SHP77 treated with DMSO at 0.1 percent for 48 hours (cell line): ENCODE measurements at regions not wholly inside any gene's neighbourhood (a gene's known extent, or its start where the extent isn't known, plus 50 kb on each side); places are given as distances from the start of the nearest gene placed in this dataset.

Experiments
- DNase-seq: peaks from one replicate; lab custom pipeline; 2025; lab: John Stamatoyannopoulos, UW

DNA sequence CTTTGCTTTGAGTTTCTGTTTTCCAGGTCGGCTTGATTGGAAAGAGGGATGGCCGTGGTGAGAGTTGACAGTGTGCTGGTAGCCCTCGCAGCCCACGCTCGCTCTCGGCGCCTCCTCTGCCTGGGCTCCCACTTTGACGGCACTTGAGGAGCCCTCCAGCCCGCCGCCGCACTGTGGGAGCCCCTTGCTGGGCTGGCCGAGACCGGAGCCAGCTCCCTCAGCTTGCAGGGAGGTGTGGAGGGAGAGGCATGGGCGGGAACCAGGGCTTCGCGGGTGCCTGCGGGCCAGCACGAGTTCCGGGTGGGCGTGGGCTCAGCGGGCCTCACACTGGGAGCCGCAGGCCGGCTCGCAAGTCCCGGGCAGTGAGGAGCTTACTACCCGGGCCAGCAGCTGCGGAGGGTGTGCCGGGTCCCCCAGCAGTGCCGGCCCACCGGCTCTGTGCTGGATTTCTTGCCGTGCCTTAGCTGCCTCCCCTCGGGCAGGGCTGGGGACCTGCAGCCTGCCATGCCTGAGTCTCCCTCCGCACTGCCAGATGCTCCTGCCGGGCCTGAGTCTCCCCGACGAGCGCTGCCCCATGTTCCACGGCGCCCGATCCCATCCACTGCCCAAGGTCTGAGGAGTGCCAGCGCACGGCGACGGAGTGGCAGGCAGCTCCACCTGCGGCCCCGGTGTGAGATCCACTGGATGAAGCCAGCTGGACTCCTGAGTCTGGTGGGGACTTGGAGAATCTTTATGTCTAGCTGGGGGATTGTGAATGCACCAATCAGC is 166.4 kb upstream of the FAT1 start:
- no peak for DNase-seq

DNA sequence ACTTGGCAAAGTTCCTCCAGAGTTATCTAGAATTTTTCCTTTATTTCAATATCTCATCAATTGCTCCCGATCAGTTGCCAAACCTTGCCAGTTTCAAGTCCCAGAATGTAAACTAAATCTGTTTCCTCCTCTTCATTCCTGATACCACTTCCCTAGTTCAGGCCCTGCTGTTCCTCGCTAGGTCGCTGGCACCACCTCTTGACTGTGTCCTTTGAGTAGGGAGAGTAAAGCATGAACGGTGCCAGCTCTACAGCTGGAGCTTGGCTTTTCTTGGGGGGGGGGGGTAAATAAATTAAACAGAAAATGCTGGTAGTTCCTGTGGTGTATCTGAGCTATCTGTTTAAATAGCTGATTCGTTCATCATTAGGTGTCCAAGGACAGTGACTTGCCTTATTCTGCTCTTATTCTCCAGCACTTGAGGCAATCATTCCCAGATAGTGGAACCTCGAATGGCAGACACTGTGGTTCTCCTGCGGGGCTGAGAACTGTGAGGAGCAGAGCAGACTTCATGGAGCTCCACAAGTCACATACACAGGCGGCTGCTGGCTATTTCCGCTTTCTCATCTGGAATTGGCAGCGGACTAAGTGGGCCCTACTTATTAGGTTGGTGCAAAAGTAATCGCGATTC is 168.3 kb upstream of the FAT1 start:
- DNase-seq = no peak

GRCh38 chr4:186898367-186898766 is 174.7 kb upstream of the FAT1 start:
- DNase-seq = no peak

DNA sequence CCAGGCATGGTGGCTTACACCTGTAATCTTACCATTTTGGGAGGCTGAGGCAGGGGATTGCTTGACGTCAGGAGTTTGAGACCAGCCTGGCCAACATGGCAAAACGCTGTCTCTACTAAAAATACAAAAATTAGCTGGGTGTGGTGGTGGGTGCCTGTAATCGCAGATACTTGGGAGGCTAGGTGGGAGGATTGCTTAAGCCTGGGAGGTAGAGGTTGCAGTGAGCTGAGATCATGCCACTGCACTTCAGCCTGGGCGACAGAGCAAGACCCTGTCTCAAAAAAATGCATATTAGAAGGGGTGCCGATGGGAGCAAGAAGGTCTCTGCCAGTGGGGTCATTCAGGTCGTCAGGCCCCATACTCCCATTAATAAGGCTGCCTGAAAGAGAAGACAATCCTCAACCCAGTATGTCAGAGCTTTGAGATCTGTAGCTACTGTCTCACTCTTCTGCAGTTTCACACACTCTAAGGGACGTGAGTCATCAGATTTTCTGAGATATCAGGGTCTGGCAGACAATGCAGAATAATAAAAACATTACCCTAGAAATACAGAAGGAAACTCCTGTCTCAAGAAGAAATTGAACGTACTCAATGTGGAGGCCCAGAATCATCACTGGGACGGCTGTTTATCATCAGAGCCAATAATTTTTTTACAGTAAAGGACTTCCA is 176.7 kb upstream of the FAT1 start:
- DNase-seq = no peak

DNA sequence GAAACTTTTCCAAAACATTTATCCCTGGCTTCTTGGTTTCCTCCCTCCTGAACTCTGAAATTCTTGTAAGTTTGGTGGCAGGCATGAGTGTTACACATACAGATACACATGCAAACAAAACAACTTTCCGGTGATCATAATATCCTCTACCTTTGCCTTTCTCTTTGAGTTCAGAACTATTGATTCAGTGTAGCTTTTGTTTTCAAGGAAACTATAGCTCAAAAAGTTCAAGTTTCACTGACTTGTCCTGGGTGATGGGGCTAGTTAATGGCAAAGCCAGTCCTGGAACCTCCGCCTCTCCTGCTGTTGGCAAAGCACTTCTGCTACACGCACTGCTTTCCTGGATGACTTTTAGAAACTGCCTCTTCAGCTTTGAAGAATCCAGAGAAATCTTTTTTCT is 177.3 kb upstream of the FAT1 start:
- no peak for DNase-seq

- DNase-seq = no peak
Measured at GRCh38 chr4:186901850-186902249, 178.2 kb upstream of the FAT1 start.

- DNase-seq = peak; percentile 7
Measured at GRCh38 chr4:186902361-186902760, 178.7 kb upstream of the FAT1 start.

- no peak for DNase-seq
Measured at GRCh38 chr4:186904101-186904500, 180.4 kb upstream of the FAT1 start.

- DNase-seq = no peak
Measured at GRCh38 chr4:186906722-186907121, 183.1 kb upstream of the FAT1 start.

DNA sequence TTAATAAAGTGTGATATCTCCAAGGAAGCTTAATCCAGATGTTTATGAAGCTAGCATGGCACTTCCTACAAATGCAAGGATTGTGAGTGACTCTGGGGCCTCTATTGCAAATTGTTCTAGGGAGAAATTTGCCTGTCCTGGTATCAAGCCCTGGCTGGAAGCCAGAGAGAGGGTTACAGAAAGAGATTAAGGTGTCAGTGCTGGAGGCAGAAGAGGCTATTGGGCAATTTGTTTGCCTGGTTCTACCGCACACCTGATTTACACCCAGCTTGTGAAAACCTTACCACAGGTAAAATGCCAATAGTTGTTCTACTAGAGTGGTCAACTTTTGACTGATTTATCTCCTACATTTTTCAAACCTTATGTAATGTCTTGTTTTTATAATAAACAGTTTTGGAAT is 186.7 kb upstream of the FAT1 start:
- no peak for DNase-seq

DNA sequence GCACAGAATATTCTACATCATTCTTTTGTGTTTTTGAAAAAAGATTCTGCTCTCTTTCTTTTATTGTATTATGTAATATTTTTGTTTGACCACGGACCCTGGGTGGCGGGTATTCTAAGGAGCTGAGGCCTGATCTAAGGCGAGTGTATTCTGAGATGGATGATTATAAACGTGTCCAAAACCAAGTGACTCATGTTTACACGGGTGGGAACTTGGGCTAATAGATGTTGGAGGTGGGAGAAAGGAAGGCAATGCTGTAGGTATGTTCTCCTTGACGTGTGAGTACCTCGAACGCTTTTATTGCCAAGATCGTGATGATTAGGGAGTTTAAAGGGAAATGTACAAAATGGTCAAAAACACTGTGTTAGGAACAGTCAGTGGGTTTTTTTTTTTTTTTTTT is 188.9 kb upstream of the FAT1 start:
- DNase-seq = no peak

GRCh38 chr4:186915816-186916215 is 192.2 kb upstream of the FAT1 start:
- DNase-seq = no peak

- DNase-seq = no peak
Measured at GRCh38 chr4:186917136-186917535, 193.5 kb upstream of the FAT1 start.

GRCh38 chr4:186918466-186918865 is 194.8 kb upstream of the FAT1 start:
- no peak for DNase-seq

DNA sequence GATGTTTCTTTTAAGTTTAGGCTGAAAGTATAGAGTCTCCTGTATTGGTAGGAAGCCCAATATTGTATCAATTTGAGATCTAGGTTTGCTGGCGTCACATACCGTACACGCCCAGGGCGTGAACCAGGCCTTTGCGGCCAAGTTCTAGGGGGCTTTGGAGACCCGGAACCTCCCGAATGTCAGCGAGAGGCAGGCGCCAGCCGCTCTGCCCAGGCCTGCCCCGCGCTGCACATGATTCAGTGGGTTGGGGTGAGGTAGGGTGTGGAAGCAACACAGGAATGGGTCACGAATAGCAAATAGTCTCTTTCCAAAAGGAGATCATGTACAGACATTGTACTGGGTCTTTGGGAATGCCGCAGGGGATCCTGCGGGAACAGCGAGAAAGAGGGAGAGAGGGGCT is 195.7 kb upstream of the FAT1 start:
- no peak for DNase-seq

- DNase-seq = peak; percentile 16
Measured at GRCh38 chr4:186920483-186920882, 196.8 kb upstream of the FAT1 start.

- no peak for DNase-seq
Measured at GRCh38 chr4:186920992-186921391, 197.3 kb upstream of the FAT1 start.

GRCh38 chr4:186924723-186925122 is 201.1 kb upstream of the FAT1 start:
- DNase-seq = no peak

GRCh38 chr4:186927624-186928023 is 204.0 kb upstream of the FAT1 start:
- no peak for DNase-seq

DNA sequence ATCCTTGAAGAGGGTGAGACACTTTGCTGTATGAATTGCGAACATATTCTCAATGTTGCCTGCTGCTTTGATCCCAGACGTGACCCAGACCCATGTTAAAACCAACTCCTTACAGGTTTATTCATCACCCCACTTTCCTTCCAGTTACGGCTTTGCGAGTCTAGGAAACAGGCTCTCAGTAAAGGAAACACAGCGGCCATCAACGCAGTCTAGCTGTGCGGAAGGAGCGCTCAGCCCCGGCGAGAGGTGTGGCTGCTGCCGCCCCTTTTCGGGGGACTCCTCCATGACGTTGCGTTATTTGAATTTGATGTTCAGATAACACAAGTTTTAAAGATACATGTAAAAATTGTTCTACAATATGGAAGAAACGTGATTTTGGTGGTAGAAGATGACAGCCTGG is 206.4 kb upstream of the FAT1 start:
- no peak for DNase-seq

DNA sequence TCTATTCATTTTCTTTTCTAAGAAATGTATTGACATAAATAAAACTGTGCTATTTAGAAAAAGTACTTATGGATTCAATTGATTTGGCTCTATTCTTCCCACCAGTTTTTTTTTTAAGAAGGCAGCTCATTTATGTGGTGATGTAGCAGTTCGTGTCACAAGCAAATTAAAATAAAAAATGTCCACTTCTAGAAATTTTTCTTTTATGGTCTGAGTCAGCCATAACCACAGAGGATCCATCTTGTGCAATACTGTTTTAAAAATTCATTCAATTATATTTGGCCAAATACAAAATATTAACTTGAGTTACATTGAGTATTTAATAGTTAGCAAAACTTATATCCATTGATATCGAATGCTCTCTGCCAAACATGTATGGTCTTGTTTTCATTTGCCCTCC is 207.9 kb upstream of the FAT1 start:
- no peak for DNase-seq

DNA sequence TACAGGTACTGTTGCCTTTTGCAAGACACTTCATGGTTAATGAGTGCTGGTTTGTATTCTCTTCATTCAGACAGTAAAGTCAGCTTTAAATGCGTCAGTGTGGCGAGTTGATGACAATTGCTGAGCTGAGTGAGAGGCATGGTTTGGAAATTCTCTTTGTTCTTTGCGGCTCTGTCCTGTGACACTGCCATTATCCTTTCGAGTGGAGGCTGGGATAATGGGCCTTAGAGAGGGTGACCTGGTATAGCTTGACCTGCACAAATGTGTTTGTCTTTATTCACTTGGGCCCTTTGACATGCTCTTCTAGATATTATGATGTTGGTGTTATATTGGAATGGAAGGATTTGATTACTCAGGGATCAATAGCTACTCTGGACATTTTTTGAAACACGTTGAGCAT is 208.5 kb upstream of the FAT1 start:
- peak; percentile 39 for DNase-seq

- no peak for DNase-seq
Measured at GRCh38 chr4:186932631-186933187, 209.1 kb upstream of the FAT1 start.
